SIG-M5 (cell line): ENCODE measurements at regions not wholly inside any gene's neighbourhood (a gene's known extent, or its start where the extent isn't known, plus 50 kb on each side); places are given as distances from the start of the nearest gene placed in this dataset.

ENCODE experiments used
- DNase-seq: peaks from one replicate; lab custom pipeline; 2025; lab: John Stamatoyannopoulos, UW

DNA sequence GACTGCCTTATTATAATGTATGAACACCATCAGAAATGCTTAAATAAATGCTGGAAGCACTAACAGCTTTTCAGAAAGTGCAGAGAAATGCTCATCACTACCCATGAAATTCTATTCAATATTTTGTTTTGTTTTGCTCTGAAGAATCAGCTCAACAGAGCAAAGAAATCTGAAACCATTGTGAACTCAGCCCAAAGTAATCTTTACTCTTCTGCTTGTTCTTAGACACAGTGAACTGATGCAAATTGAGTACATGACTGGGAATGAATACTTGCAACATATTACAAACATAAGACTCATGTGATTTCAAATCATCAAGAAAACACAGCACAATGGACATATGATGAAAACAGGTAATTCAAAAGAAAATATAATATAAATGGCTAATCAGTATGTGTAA, 404.6 kb upstream of the OPRM1 start:
- DNase-seq, result no peak

DNA sequence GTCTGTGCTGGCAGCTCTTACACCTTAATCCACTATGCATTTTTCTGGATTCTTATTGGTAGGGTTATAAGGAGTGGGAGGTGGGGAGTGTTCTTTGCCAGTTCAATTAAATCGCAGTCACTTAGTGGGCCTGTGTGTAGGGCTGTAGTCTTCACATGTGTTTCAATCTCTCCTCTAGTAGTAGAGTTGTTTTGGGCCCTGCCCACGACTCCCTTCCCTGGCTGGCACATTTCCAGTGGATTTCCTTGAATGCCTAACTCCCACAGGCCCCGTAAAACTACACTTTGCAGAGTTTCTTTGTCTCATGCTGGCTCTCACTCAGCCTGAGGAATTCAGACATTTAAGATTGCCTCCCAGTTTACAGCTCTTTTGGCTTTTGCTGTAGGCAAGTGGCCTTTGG, 414.0 kb upstream of the OPRM1 start:
- no peak for DNase-seq

- DNase-seq, result no peak
Observed at GRCh38 chr6:153624528-153624927, 414.5 kb upstream of the OPRM1 start.

DNA sequence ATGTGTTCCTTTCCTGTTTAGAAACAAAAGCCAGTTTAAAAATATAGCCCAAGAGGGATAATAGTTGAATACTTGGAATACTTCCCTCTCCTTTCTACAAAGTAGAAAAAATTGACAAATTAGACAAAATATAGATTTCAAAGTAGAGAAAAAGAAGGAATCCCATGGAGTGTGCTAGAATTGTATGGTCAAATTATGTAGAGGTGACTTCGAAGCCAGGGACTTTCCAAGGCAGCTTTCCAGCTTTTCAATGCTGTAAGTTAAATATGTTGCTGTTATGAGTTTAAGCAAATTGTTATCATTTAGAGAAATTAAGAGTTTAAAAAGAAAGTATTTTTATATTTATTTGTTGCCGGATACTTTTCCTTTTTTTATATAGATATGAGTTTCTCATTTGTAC, 415.5 kb upstream of the OPRM1 start:
- no peak for DNase-seq

- no peak for DNase-seq
Observed at GRCh38 chr6:153621491-153621890, 417.5 kb upstream of the OPRM1 start.

- no peak for DNase-seq
Observed at GRCh38 chr6:153621070-153621469, 418.0 kb upstream of the OPRM1 start.

DNA sequence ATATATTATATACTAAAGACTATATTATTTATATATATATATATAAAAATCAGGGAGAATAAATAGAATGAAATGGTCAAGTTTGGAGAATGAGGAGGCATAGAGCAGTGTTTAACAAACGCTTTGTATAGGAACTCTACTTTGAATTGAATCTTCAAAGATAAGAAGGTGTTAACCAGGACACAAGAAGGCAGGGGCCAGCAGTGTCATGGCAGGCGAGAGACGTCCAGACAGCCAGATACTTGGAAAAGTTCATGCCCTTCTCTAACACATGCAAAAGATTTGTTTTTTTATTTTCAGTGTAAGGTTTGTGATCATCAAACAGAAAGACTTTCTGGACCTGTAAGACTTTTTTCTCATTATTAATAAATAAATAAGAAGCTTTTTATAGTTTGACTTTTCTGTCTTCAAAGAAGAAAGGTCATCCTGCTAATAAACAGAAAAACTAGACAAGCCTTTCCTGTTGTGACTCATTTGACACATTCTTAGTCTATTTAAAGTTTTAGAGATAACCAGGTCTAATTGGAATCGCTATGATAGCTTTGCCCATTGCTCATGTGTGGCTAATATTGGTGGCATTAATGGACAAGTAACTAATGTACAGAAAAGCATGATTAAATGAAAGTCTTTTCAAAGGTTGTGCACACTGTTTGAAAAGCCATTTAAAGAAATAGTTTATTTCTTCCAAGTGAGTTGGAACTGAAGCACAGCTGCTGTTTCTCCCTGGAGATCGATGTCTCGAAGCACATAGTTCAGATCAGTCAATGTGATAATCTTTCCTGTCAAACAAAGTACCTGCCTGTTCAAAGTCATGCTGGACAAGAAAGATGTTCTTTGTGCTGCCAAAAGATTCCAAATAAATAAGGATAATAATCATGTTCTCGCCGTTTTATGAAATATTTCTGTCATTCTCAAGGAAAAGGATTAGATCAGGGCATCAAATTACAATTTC, 420.4 kb upstream of the OPRM1 start:
- no peak for DNase-seq

- DNase-seq, result no peak
Observed at GRCh38 chr6:153616506-153616905, 422.5 kb upstream of the OPRM1 start.

- DNase-seq, result no peak
Observed at GRCh38 chr6:153613719-153614455, 425.2 kb upstream of the OPRM1 start.

DNA sequence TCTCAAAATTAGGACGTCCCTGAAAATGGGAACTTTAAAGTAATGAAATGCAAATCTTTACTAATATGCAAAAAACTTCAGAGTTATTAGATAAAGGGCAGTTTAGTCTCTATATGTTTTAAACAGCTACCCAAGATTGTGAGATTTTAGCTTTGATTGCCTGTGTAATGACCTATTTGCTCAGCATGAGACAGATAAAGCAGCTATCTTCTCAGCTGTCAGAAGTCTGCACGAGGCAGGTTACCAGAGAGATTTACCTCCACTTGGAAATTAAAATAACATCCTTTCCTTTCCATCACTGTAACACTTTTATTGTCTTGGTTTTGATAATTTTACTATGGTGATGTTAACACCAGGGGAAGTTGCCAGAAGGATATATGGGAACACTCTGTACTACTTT, 436.6 kb upstream of the OPRM1 start:
- DNase-seq, result no peak

DNA sequence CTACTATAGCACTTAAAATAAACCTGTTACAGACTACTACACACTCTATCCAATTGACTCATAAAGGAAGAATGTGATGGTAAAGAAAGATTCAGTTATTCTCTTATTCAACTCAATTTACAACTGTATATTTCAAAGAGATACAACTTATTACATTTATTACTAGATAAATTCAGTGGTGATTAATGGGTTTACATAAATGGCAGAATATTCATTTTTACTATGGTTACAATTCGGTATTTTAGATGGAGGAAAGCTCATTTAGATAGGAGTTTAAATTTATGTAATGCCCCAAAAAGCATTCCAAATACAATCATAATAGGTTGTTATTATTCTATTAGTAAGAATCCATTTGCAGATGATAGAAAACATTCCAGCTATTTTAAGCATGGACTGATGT, 439.1 kb upstream of the OPRM1 start:
- no peak for DNase-seq

DNA sequence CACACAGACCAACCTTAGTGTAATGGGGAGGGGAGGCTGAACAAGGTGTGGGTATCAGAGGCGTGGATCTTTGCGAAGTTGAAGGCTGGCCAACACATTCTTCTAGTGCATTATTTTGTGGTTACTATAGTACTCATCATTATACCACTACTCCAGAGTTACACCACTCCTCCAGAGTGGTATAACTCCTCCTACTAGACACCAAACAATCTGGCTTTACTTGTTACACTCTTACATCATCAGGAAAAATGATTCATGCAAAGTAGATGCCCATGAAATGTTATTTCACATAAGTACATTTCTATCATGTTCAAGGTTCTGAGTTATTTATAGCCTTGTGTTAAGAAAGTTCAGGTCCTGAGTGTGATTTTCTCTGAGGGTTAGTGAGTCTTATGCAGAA, 443.1 kb upstream of the OPRM1 start:
- no peak for DNase-seq

GRCh38 chr6:153594871-153595270, 444.2 kb upstream of the OPRM1 start:
- DNase-seq, result no peak

GRCh38 chr6:153591159-153591558, 447.9 kb upstream of the OPRM1 start:
- DNase-seq, result no peak

DNA sequence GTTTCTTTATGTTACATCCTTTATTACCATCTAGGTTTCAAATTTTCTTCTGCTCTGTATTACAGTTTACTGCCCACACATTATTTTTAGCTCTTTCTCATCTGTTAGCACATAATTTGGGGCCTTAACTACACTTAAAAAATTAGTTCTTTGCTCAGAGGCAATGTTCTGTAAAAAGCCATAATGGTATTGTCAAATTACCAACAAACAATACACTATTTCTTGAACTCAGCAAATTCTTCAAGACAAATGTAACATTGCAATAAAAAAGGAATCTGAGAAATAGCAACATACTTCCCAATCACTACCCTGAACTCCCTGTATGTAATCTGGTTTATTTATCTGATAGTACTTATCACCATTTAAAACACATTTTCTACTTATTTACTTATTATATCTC, 448.6 kb upstream of the OPRM1 start:
- no peak for DNase-seq

DNA sequence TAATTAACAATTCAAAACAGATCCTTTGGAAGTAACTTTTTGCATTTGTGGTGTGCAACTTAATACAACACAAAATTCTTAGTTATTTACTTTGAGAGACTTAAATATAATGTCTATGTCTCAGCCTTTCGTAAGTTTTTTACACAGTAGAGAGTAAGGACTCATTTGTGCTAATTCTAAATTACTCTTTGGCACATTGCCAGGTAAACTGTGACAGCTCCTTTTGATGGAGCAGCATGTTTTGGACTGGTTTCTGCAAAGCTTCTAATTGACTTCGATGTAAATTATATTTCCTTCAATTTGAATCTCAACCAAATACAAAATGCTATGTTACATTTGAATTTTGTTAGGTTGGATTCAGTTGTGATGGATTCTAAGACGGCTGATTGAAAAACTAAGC, 450.7 kb upstream of the OPRM1 start:
- no peak for DNase-seq

DNA sequence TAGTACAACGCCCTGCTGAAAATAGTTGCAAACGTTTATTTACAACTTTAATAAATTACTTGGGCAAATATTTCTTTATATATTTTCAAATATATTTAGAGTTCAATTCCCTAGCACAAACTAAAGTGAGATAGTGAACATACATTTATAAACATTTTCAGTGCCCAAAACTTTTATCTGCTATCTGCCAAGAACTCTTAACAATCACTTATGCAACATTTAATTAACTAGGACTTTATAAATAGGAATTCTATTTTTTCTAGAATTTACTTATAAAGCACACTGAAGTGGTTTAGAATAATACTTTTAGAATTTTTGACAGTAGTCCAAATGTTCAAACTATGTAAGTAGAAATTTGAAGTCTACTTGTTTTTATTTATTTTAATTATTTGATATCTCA, 452.6 kb upstream of the RGS17 start:
- no peak for DNase-seq

DNA sequence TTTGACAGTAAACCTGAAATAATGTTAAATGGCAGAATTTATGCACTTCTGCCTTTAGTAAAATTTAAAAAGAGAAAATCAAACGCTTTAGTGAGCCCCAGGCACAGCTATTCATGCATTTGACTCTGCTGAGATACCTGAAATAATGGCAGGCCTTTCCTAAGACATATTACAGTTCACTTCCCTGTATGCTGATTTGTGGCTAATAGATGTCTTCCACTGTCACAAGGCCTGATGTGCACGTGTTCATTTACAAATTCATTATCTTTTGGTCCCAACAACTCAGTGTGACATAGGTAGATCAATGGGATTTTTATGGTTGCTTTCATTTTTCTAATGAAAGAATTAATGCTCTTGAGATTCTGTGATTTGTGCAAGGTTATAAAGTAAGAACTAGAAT, 449.7 kb upstream of the RGS17 start:
- no peak for DNase-seq

DNA sequence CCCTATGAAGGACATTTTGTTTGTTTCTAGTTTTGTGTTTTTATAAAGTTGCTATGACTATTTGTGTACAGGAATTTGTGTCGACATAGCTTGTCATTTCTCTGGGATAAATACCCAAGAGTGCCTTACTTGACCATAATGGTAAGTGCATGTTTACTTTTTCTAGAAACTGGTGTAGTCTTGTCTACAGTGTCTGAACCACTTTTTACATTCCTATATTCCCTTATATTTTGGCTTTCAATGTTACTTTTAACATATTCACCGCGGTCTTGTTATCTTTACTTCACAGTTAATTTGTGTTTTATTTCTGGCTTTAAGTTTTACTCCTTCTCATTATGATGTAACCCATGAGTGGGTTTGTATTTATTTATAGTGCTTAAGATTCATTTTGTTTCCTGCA, 444.4 kb upstream of the RGS17 start:
- no peak for DNase-seq

- no peak for DNase-seq
Observed at GRCh38 chr6:153574231-153574630, 443.1 kb upstream of the RGS17 start.

GRCh38 chr6:153572371-153572770, 441.3 kb upstream of the RGS17 start:
- DNase-seq, result no peak

- DNase-seq, result no peak
Observed at GRCh38 chr6:153568628-153569027, 437.5 kb upstream of the RGS17 start.

- DNase-seq, result no peak
Observed at GRCh38 chr6:153564803-153565202, 433.7 kb upstream of the RGS17 start.
